WTC11 (cell line): ENCODE measurements at regions not wholly inside any gene's neighbourhood (a gene's known extent, or its start where the extent isn't known, plus 50 kb on each side); places are given as distances from the start of the nearest gene placed in this dataset.

Source experiments
- ATAC-seq: fragments of 200-7000 bp; cut with Tn5 transposase; 2 replicates; pipeline ENCODE4 v1.10.0; 2021; ENCODE audit warnings: mild to moderate bottlenecking, moderate library complexity
- CTCF ChIA-PET: fragments of 300-600 bp; sonication (Branson Sonifier 250); formaldehyde crosslinking; loops from one replicate; lab custom pipeline; 2021; ENCODE audit warnings: antibody characterized with exemption; lab: Charles Lee
- POLR2A ChIA-PET: fragments of 350-600 bp; sonication (Branson Sonifier 250); formaldehyde crosslinking; loops from one replicate; lab custom pipeline; 2021; ENCODE audit warnings: antibody characterized with exemption; lab: Charles Lee
- DNase-seq: peaks from one replicate; pipeline ENCODE4 v3.0.0; 2021; ENCODE audit warnings: low spot score
- H3K27ac Mint-ChIP-seq: 2 replicates; pipeline ENCODE4 v1.8.0; 2021; ENCODE audit warnings: mixed read lengths
- H3K27me3 Mint-ChIP-seq: 2 replicates; pipeline ENCODE4 v1.8.0; 2021; ENCODE audit warnings: low read depth, mild to moderate bottlenecking, moderate library complexity, mixed read lengths
- H3K36me3 Mint-ChIP-seq: 2 replicates; pipeline ENCODE4 v1.8.0; 2021; ENCODE audit warnings: mixed read lengths
- H3K4me1 Mint-ChIP-seq: 2 replicates; pipeline ENCODE4 v1.8.0; 2022; ENCODE audit warnings: mixed read lengths
- H3K4me3 Mint-ChIP-seq: 2 replicates; pipeline ENCODE4 v1.8.0; 2021; ENCODE audit warnings: mild to moderate bottlenecking, moderate library complexity, mixed read lengths
- H3K9me3 Mint-ChIP-seq: 2 replicates; pipeline ENCODE4 v1.8.0; 2021; ENCODE audit warnings: mixed read lengths
- ELF4 ChIP-seq: sonication (generic); formaldehyde crosslinking; IDR thresholded peaks from 2 replicates; pipeline ENCODE4 v1.8.1; 2022; ENCODE audit warnings: low read depth, mild to moderate bottlenecking, moderate library complexity, missing genetic modification reagents
- FOXK1 ChIP-seq: sonication (generic); formaldehyde crosslinking; IDR thresholded peaks from 2 replicates; pipeline ENCODE4 v1.8.0; 2022; ENCODE audit warnings: mild to moderate bottlenecking, moderate library complexity, missing genetic modification reagents
- GTF2I ChIP-seq: fragments of 250-450 bp; sonication (Bioruptor Pico); conservative IDR thresholded peaks from 2 replicates; pipeline ENCODE4 v1.4.0; 2021; ENCODE audit warnings: mild to moderate bottlenecking
- KAT7 ChIP-seq: sonication (generic); formaldehyde crosslinking; IDR thresholded peaks from 2 replicates; pipeline ENCODE4 v1.8.1; 2023; ENCODE audit warnings: missing genetic modification reagents, mild to moderate bottlenecking, borderline replicate concordance
- MAX ChIP-seq: sonication (generic); formaldehyde crosslinking; IDR thresholded peaks from 2 replicates; pipeline ENCODE4 v1.8.0; 2022; ENCODE audit warnings: mild to moderate bottlenecking, missing genetic modification reagents
- NFE2L1 ChIP-seq: sonication (generic); formaldehyde crosslinking; IDR thresholded peaks from 2 replicates; pipeline ENCODE4 v1.8.1; 2023; ENCODE audit warnings: missing genetic modification reagents
- NR3C1 ChIP-seq: sonication (generic); formaldehyde crosslinking; conservative IDR thresholded peaks from 2 replicates; pipeline ENCODE4 v1.8.1; 2023; ENCODE audit warnings: low read depth, mild to moderate bottlenecking, missing genetic modification reagents
- PREB ChIP-seq: sonication (generic); formaldehyde crosslinking; IDR thresholded peaks from 2 replicates; pipeline ENCODE4 v1.8.1; 2022; ENCODE audit warnings: mild to moderate bottlenecking, missing genetic modification reagents, moderate library complexity, borderline replicate concordance
- SOX15 ChIP-seq: fragments of 250-450 bp; sonication (Bioruptor Pico); IDR thresholded peaks from 2 replicates; pipeline ENCODE4 v1.9.0; 2021; ENCODE audit warnings: mild to moderate bottlenecking
- ZNF121 ChIP-seq: sonication (generic); formaldehyde crosslinking; IDR thresholded peaks from 2 replicates; pipeline ENCODE4 v1.8.0; 2023; ENCODE audit warnings: missing genetic modification reagents
- ZNF232 ChIP-seq: sonication (generic); formaldehyde crosslinking; IDR thresholded peaks from 2 replicates; pipeline ENCODE4 v1.8.0; 2022; ENCODE audit warnings: mild to moderate bottlenecking, missing genetic modification reagents
- ZNF425 ChIP-seq: fragments of 250-450 bp; sonication (Bioruptor Pico); conservative IDR thresholded peaks from 2 replicates; pipeline ENCODE4 v1.9.0; 2021; ENCODE audit warnings: mild to moderate bottlenecking
- ZNF532 ChIP-seq: fragments of 250-450 bp; sonication (Bioruptor Pico); IDR thresholded peaks from 2 replicates; pipeline ENCODE4 v1.9.0; 2021; ENCODE audit warnings: mild to moderate bottlenecking, borderline replicate concordance
- TF ChIP-seq, protein P1 (sequence below): fragments of 250-450 bp; sonication (Bioruptor Pico); IDR thresholded peaks from 2 replicates; pipeline ENCODE4 v1.8.0; 2021; ENCODE audit warnings: mild to moderate bottlenecking
- TF ChIP-seq, protein P2 (sequence below): fragments of 250-450 bp; sonication (Bioruptor Pico); IDR thresholded peaks from 2 replicates; pipeline ENCODE4 v1.9.0; 2021; ENCODE audit warnings: mild to moderate bottlenecking

DNA sequence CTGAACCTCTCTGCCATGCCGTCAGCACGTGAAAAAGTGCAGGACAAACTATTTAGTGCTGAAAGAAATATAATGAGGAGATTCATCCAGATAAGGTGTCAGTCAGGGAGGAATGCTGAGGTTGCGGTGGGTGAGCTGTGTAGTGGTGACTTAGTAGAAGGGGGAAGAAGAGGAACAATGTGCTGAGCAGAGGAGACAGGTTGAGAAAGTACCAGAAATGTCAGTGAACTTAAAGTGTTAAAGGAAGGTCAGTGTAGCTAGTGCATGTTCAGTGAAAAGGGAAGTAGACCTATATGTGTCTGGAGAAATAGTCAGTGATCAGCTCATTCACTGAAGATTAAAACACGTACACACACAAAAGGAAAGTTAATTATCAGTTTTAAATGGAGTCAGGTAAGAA, 237.6 kb upstream of the CCDC179 start:
- H3K9me3 Mint-ChIP-seq = peaks cover 3% of the 10 kb centered on the region
- H3K4me1 Mint-ChIP-seq = no peaks in the 10 kb centered on the region
- H3K4me3 Mint-ChIP-seq = no peak overlapping the region
- DNase-seq (no peak), ATAC-seq (no peak)
- ChIA-PET CTCF (no interaction called here), POLR2A (no interaction called here)
- H3K27ac Mint-ChIP-seq = no peak overlapping the region
- TF ChIP-seq NFE2L1 (CRISPR knock-in tag) (no peak), ZNF532 (CRISPR knock-in tag) (no peak), FOXK1 (CRISPR knock-in tag) (no peak), NR3C1 (CRISPR knock-in tag) (no peak), SOX15 (no peak), PREB (CRISPR knock-in tag) (no peak), ELF4 (CRISPR knock-in tag) (no peak)
- TF ChIP-seq, protein P1, sequence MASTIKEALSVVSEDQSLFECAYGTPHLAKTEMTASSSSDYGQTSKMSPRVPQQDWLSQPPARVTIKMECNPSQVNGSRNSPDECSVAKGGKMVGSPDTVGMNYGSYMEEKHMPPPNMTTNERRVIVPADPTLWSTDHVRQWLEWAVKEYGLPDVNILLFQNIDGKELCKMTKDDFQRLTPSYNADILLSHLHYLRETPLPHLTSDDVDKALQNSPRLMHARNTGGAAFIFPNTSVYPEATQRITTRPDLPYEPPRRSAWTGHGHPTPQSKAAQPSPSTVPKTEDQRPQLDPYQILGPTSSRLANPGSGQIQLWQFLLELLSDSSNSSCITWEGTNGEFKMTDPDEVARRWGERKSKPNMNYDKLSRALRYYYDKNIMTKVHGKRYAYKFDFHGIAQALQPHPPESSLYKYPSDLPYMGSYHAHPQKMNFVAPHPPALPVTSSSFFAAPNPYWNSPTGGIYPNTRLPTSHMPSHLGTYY (CRISPR knock-in tag) = no peak
- H3K27me3 Mint-ChIP-seq = no peaks in the 10 kb centered on the region
- H3K36me3 Mint-ChIP-seq = no peaks in the 10 kb centered on the region

DNA sequence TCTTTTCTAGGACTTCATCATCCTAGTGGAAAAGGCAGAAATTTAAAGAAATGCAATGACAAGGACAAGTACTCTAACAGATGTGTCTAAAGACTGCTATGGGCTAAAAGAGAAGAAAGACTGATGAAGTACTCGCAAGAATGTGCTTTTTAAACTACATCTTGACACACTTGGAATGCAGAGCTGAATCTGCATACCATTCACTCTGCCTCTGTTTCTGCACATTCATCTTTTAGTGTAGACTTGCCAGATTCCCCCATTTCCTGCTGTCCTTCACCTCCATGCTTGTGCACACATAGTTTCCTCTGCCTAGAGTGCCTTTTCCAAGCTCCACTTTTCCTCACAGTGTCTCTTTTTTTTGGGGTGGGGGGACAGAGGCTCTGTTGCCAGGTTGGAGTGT, 239.0 kb upstream of the CCDC179 start:
- no peak for DNase-seq
- Mint-ChIP-seq H3K4me3 (no peak overlapping the region), H3K9me3 (peaks cover 9% of the 10 kb centered on the region), H3K27me3 (no peaks in the 10 kb centered on the region), H3K4me1 (no peaks in the 10 kb centered on the region), H3K27ac (no peak overlapping the region), H3K36me3 (no peaks in the 10 kb centered on the region)
- ChIA-PET CTCF (interaction anchor here (0.7 to 1.2 kb wide), 2 partner anchors 15 to 223 kb away, joined by 3 read pairs; no protein-coding TSS in a partner anchor), POLR2A (no interaction called here)
- TF ChIP-seq, protein P2, sequence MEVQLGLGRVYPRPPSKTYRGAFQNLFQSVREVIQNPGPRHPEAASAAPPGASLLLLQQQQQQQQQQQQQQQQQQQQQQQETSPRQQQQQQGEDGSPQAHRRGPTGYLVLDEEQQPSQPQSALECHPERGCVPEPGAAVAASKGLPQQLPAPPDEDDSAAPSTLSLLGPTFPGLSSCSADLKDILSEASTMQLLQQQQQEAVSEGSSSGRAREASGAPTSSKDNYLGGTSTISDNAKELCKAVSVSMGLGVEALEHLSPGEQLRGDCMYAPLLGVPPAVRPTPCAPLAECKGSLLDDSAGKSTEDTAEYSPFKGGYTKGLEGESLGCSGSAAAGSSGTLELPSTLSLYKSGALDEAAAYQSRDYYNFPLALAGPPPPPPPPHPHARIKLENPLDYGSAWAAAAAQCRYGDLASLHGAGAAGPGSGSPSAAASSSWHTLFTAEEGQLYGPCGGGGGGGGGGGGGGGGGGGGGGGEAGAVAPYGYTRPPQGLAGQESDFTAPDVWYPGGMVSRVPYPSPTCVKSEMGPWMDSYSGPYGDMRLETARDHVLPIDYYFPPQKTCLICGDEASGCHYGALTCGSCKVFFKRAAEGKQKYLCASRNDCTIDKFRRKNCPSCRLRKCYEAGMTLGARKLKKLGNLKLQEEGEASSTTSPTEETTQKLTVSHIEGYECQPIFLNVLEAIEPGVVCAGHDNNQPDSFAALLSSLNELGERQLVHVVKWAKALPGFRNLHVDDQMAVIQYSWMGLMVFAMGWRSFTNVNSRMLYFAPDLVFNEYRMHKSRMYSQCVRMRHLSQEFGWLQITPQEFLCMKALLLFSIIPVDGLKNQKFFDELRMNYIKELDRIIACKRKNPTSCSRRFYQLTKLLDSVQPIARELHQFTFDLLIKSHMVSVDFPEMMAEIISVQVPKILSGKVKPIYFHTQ (CRISPR knock-in tag) = no peak
- TF ChIP-seq ZNF121 = no peak
- no peak for ATAC-seq

- Mint-ChIP-seq H3K4me3 (no peak overlapping the region), H3K36me3 (no peaks in the 10 kb centered on the region), H3K27ac (no peak overlapping the region), H3K9me3 (peaks cover 9% of the 10 kb centered on the region), H3K4me1 (no peaks in the 10 kb centered on the region), H3K27me3 (no peaks in the 10 kb centered on the region)
- DNase-seq = no peak
- ChIA-PET POLR2A (no interaction called here), CTCF (no interaction called here)
- no peak for ATAC-seq
- TF ChIP-seq ZNF532 (CRISPR knock-in tag) = no peak
- no peak for TF ChIP-seq GTF2I
- no peak for TF ChIP-seq KAT7 (CRISPR knock-in tag)
- TF ChIP-seq MAX (CRISPR knock-in tag) = no peak
- no peak for TF ChIP-seq ZNF232 (CRISPR knock-in tag)
- no peak for TF ChIP-seq ZNF425 (CRISPR knock-in tag)
Observed at GRCh38 chr11:23100726-23101125, 240.5 kb upstream of the CCDC179 start.
